IPS DF 6.9 (cell line): ENCODE measurements at regions not wholly inside any gene's neighbourhood (a gene's known extent, or its start where the extent isn't known, plus 50 kb on each side); places are given as distances from the start of the nearest gene placed in this dataset.

Source experiments
- DNase-seq: peaks from one replicate; pipeline ENCODE4 v3.0.0-alpha.2; 2013; ENCODE audit warnings: low read depth, low spot score
- H3K27ac ChIP-seq: one replicate; pipeline ENCODE4 v1.5.1; 2013; ENCODE audit warnings: low read length, control low read depth
- H3K27me3 ChIP-seq: 2 replicates; pipeline ENCODE4 v1.6.1; 2013; ENCODE audit warnings: mild to moderate bottlenecking, low read length; ENCODE audit not compliant: control insufficient read depth, insufficient read depth
- H3K36me3 ChIP-seq: 2 replicates; pipeline ENCODE4 v1.6.1; 2013; ENCODE audit warnings: low read length; ENCODE audit not compliant: control insufficient read depth, insufficient read depth
- H3K4me1 ChIP-seq: 2 replicates; pipeline ENCODE4 v1.6.1; 2013; ENCODE audit warnings: low read length; ENCODE audit not compliant: control insufficient read depth, insufficient read depth
- H3K4me3 ChIP-seq: 2 replicates; pipeline ENCODE4 v1.5.1; 2013; ENCODE audit warnings: mild to moderate bottlenecking, low read length
- H3K9me3 ChIP-seq: 2 replicates; pipeline ENCODE4 v1.6.1; 2013; ENCODE audit warnings: low read length, inconsistent platforms; ENCODE audit not compliant: control insufficient read depth, insufficient read depth
- WGBS: extraction: QIAGEN DNeasy Blood & Tissue Kit; methylation state at CpG from one replicate; pipeline ENCODE4 v1.1.7; 2013; ENCODE audit warnings: mixed read lengths, missing lambda C conversion rate; ENCODE audit not compliant: insufficient read length, insufficient coverage; 5-methylcytosine and 5-hydroxymethylcytosine counted together

DNA sequence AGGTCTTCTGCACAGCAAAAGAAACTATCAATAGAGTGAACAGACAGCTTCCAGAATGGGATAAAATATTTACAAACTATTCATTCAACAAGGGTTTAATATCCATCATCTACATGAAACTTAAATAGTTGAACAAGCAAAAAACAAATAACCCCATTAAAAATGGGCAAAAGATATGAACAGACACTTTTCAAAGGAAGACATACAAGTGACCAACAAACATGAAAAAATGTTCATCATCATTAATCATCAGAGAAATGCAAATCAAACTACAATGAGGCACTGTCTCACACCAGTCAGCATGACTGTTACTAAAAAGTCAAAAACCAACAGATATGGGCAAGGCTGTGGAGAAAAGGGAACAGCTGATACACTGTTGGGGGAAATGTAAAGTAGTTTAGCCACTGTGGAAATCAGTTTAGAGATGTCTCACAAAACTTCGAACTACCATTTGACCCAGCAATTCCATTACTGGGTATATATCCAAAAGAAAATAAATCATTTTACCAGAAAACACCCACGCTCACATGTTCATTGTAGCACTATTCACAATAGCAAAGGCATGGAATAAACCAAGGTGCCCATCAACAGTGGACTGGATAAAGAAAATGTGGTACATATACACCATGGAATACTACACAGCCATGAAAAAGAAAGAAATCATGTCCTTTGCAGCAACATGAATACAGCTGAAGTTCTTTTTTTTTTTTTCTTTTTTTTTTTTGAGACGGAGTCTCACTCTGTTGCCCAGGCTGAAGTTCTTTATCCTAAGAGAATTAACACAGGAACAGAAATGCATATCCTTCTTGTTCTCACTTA is 172.6 kb downstream of the KLF6 start:
- WGBS, result no CpG with 5 or more reads among the region's 3 CpGs

DNA sequence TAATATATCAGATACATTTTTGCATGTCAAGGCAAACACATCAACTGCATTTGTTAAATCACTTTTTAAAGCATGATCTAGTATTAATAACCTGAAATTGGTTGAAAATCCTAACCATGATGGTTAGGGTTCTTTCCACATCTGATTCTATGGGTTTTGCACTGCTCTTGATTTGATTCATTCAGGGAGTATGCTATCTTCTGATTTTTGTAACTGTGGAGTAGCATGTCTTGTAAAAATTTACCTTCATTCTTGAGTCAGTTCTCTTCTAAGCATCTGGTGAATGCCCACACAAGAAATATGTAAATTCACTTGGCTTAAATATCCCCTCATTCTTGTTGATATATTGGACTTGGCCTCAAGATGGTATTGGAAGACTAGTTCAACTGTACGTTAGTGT is 178.7 kb downstream of the KLF6 start:
- Histone ChIP-seq H3K27ac (no peak overlapping the region), H3K4me1 (no peaks in the 10 kb centered on the region), H3K9me3 (no peaks in the 10 kb centered on the region), H3K27me3 (no peaks in the 10 kb centered on the region), H3K4me3 (no peak overlapping the region), H3K36me3 (no peaks in the 10 kb centered on the region)
- DNase-seq, result no peak
- WGBS, result no CpG with 5 or more reads among the region's 1 CpG

More for the DNA sequence above, 172.6 kb downstream of the KLF6 start:
- no peak overlapping the region for H3K4me3 ChIP-seq
- H3K27me3 ChIP-seq, result no peaks in the 10 kb centered on the region
- no peaks in the 10 kb centered on the region for H3K36me3 ChIP-seq
- no peaks in the 10 kb centered on the region for H3K4me1 ChIP-seq
- H3K27ac ChIP-seq, result no peak overlapping the region
- H3K9me3 ChIP-seq, result peaks cover 4% of the 10 kb centered on the region
- no peak for DNase-seq

DNA sequence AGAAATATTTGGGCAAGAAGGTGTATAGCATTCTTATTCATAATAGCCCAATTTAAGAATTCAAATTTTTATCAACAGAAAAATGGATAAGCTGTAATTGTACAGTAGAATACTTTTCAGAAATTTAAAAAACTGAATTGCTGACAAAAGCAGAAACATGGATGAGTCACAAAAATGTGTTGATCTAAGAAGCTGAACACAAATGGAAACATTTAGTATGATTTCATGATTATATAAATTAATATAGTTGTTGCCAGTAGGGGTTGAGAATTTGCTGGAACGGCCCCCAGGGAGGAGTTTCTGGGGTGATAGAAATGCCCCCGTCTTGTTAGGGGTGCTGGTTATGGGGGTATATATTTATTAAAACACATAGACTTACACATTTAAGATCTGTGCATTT is 179.1 kb downstream of the KLF6 start:
- no peak for DNase-seq
- Histone ChIP-seq H3K4me1 (no peaks in the 10 kb centered on the region), H3K9me3 (no peaks in the 10 kb centered on the region), H3K4me3 (no peak overlapping the region), H3K27me3 (no peaks in the 10 kb centered on the region), H3K36me3 (no peaks in the 10 kb centered on the region), H3K27ac (no peak overlapping the region)
- no CpG with 5 or more reads among the region's 2 CpGs for WGBS

DNA sequence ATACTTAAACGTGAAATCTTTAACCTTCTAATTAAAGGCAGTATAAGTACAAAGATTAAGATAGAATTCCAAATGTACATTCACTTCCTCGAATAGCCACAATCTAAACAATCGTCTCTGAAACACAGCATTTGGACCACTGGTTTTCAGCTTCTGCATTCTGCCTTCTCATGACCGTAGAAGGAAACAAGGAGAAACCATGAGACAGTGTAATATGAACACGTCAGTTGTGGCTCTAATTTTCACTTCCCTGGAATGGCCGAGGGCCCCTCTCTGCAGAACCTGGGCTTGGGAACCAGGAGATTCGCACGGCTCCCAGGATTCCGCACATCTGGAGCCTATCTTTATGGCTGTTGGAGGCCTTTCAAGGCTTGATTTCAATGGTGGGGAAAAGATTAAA is 189.3 kb downstream of the KLF6 start:
- no CpG with 5 or more reads among the region's 9 CpGs for WGBS
- no peak for DNase-seq
- H3K27ac ChIP-seq, result no peak overlapping the region

DNA sequence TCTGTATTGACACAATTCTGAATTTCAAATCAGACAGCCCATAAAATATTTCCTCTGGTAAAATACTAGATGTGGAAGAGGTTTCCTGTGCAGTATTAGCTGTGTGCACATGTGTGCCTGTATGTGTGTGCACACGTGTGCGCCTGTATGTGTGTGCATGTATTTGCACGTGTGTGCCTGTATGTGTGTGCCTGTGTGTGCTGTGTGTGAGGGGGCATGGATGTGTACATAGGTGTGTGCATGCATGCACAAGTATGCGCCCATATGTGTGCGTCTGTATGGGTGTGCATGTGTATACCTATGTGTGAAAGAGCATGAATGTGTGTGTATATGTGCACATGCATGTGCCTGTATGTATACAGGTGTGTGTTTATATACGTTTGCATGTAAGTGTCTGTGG is 191.4 kb downstream of the KLF6 start:
- Histone ChIP-seq H3K27ac (no peak overlapping the region), H3K4me3 (no peak overlapping the region), H3K4me1 (no peaks in the 10 kb centered on the region), H3K36me3 (no peaks in the 10 kb centered on the region), H3K27me3 (no peaks in the 10 kb centered on the region), H3K9me3 (no peaks in the 10 kb centered on the region)
- no peak for DNase-seq
- no CpG with 5 or more reads among the region's 6 CpGs for WGBS

More for the DNA sequence above, 189.3 kb downstream of the KLF6 start:
- Histone ChIP-seq H3K4me3 (no peak overlapping the region), H3K36me3 (no peaks in the 10 kb centered on the region), H3K9me3 (no peaks in the 10 kb centered on the region), H3K27me3 (no peaks in the 10 kb centered on the region), H3K4me1 (no peaks in the 10 kb centered on the region)

DNA sequence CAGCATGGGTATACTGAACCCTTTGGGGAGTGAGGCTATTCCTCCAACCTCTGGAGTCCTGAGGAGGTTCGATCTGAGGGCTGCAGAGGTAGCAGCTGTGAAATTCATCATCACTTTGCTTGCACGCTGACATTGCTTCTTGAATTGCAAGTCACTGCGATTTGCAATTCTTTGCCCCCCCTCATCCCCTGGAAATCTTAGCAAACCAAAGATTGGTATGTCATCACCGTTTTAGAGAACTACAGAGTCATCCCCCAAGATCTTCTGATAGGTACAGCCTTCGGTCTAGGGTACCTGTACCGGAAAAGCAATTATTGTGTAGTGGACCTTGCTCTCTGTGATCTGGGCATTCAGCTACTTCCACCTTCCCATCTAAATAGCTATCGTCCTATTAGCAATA is 192.6 kb downstream of the KLF6 start:
- H3K27ac ChIP-seq, result no peak overlapping the region
- WGBS, result no CpG with 5 or more reads among the region's 7 CpGs
- no peaks in the 10 kb centered on the region for H3K9me3 ChIP-seq
- H3K4me1 ChIP-seq, result no peaks in the 10 kb centered on the region
- H3K4me3 ChIP-seq, result no peak overlapping the region
- H3K27me3 ChIP-seq, result no peaks in the 10 kb centered on the region
- H3K36me3 ChIP-seq, result no peaks in the 10 kb centered on the region
- no peak for DNase-seq

DNA sequence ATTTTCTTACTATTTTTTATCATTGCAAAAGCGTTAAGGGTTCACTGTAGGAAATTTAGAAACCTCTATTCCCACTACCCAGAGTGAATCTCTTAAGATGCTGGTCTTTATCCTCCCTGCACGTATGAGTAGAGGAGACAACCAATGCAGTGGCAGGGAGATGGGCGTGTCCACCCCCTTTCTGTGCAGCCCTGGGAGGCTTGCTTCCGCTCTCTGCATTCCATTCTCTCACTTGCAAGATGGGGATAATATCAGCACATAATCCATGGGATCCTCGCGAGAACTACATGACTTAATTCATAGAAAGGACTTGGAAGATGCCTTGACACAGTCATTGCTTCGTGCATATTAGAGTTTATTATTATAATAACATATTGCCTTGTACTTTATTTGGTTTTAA is 196.2 kb downstream of the KLF6 start:
- no CpG with 5 or more reads among the region's 7 CpGs for WGBS
- H3K27me3 ChIP-seq, result no peaks in the 10 kb centered on the region
- H3K4me3 ChIP-seq, result no peak overlapping the region
- no peaks in the 10 kb centered on the region for H3K4me1 ChIP-seq
- H3K36me3 ChIP-seq, result no peaks in the 10 kb centered on the region
- DNase-seq, result no peak
- no peaks in the 10 kb centered on the region for H3K9me3 ChIP-seq
- no peak overlapping the region for H3K27ac ChIP-seq

DNA sequence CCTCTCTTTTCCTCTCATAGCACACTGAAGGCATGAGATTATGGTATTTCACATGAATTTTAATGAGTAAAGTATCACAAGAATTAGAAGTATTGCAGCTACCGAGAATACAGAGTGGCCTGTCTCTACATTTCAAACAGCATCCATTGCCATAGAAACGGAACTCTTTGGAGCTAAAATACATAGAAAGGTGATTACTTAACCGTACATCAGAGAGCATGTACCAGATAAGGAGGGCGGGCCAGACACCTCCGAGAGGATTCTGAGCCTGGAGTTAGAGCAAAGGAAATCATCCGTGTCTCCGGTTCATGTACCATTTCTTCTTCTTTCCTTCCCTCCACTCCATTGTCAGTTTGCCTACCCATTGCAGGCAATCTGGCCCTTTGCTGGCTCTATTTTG is 196.7 kb downstream of the KLF6 start:
- Histone ChIP-seq H3K27me3 (no peaks in the 10 kb centered on the region), H3K27ac (no peak overlapping the region), H3K4me3 (no peak overlapping the region), H3K9me3 (no peaks in the 10 kb centered on the region), H3K4me1 (no peaks in the 10 kb centered on the region), H3K36me3 (no peaks in the 10 kb centered on the region)
- WGBS, result no CpG with 5 or more reads among the region's 7 CpGs
- no peak for DNase-seq

DNA sequence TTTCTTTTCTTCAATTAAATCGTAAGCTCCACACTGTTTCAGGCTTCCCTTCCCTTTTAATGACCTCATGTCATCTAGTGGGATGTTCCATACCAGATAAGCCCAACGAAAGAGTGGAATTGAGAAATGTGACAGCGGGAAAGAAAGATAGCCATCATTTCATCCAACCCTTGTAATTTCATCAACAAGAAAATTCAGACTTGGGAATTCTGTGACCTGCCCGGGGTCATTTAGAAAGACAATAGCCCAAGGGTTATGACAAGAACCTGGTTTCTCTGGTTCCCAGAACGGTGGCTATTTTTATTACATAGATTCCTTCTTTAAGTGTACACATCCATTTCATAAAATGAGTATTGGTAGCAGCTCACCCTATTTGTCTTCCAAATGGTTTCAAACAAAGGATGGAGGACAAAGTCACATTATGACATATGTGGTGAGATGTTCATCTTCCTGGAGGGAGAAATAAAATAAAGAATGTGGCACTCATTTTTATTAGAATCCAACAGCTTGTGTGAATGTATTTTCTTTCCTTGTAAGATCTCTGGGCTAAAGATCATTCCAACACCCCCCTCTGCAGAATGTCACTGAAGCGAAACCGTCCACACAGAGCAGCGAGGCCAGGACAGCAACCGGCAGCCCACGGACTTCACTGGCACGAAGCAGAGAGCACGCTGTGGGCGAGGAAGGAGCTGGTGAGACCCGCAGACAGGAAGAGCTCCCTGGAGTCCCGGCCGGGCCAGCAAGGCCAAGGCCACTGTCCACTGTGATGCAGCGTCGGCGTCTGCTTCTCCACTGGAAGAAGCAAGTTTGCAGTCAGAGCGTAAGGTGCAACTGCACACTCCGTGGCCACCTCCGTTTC is 199.9 kb downstream of the KLF6 start:
- no peaks in the 10 kb centered on the region for H3K36me3 ChIP-seq
- H3K27me3 ChIP-seq, result no peaks in the 10 kb centered on the region
- H3K9me3 ChIP-seq, result no peaks in the 10 kb centered on the region
- WGBS, result no CpG with 5 or more reads among the region's 22 CpGs
- DNase-seq, result no peak
- H3K27ac ChIP-seq, result no peak overlapping the region
- H3K4me1 ChIP-seq, result 0 out of 2 replicates have a peak, but pooled peaks cover 1% of the 10 kb centered on the region
- no peak overlapping the region for H3K4me3 ChIP-seq

DNA sequence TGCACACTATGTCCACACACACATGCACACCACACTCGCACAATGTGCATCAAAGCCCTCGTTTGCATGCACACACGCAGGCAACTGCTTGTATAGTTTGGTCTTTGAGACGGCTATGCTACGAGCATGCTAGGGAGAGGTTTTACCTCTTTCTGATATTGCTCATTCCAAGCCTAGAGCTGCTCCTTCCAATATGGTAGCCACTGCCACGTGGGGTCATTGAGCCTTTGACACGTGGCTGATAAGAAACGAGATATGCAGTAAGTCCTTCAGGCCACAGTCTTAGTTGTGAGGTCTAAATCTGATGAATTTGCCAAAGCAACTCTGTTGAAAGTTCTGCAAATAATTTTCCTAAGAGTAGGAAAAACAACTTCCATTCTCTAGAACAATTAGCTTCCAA is 204.4 kb downstream of the KLF6 start:
- no peak for DNase-seq
- Histone ChIP-seq H3K27ac (no peak overlapping the region), H3K4me1 (0 out of 2 replicates have a peak, but pooled peaks cover 1% of the 10 kb centered on the region), H3K9me3 (no peaks in the 10 kb centered on the region), H3K36me3 (no peaks in the 10 kb centered on the region), H3K4me3 (no peak overlapping the region), H3K27me3 (no peaks in the 10 kb centered on the region)
- WGBS, result no CpG with 5 or more reads among the region's 8 CpGs
